Hematopoietic multipotent progenitor cell treated with erythropoietin and hydrocortisone succinate and interleukin-3 and kit ligand, for 15 days (in vitro differentiated cells): ENCODE measurements at regions not wholly inside any gene's neighbourhood (a gene's known extent, or its start where the extent isn't known, plus 50 kb on each side); places are given as distances from the start of the nearest gene placed in this dataset.
"Not testable (repeated sequence)": the region's sequence is repeated elsewhere in the genome, so short reads cannot be mapped to it uniquely, and the experiment has no call there.

Experiments used
- DNase-seq: peaks from one replicate; pipeline ENCODE4 v3.0.0-alpha.2; 2015; ENCODE audit warnings: low spot score

- DNase-seq, result no peak
These were observed 172.9 kb upstream of the IL12B start for GRCh38 chr5:159503236-159503635.

GRCh38 chr5:159504106-159504856 is 174.0 kb upstream of the IL12B start:
- no peak for DNase-seq

- DNase-seq, result no peak
These were observed 174.6 kb upstream of the IL12B start for GRCh38 chr5:159504857-159505304.

- DNase-seq, result no peak
These were observed 176.8 kb upstream of the IL12B start for GRCh38 chr5:159507055-159507454.

- DNase-seq, result no peak
These were observed 177.4 kb upstream of the IL12B start for GRCh38 chr5:159507661-159508060.

- DNase-seq, result no peak
These were observed 178.1 kb upstream of the IL12B start for GRCh38 chr5:159508344-159508743.

GRCh38 chr5:159509002-159509660 is 178.8 kb upstream of the IL12B start:
- DNase-seq, result no peak

- no peak for DNase-seq
These were observed 180.0 kb upstream of the IL12B start for GRCh38 chr5:159510282-159510681.

GRCh38 chr5:159511570-159511969 is 181.3 kb upstream of the IL12B start:
- DNase-seq, result no peak

- DNase-seq, result no peak
These were observed 181.8 kb upstream of the IL12B start for GRCh38 chr5:159512064-159512463.

GRCh38 chr5:159514229-159514810 is 184.0 kb upstream of the IL12B start:
- no peak for DNase-seq

- no peak for DNase-seq
These were observed 184.9 kb upstream of the IL12B start for GRCh38 chr5:159515197-159515596.

- peak; percentile 76 for DNase-seq
These were observed 185.7 kb upstream of the IL12B start for GRCh38 chr5:159515909-159516415.

GRCh38 chr5:159518371-159518770 is 188.1 kb upstream of the IL12B start:
- no peak for DNase-seq

- DNase-seq, result no peak
These were observed 189.1 kb upstream of the IL12B start for GRCh38 chr5:159519365-159519764.

GRCh38 chr5:159522841-159523240 is 192.6 kb upstream of the IL12B start:
- no peak for DNase-seq

- DNase-seq, result not testable (repeated sequence)
These were observed 194.0 kb upstream of the IL12B start for GRCh38 chr5:159524279-159524678.

GRCh38 chr5:159525117-159525516 is 194.8 kb upstream of the IL12B start:
- no peak for DNase-seq

- DNase-seq, result no peak
These were observed 197.4 kb upstream of the IL12B start for GRCh38 chr5:159527546-159528254.

- peak; percentile 38 for DNase-seq
These were observed 201.3 kb upstream of the IL12B start for GRCh38 chr5:159531554-159532105.

- no peak for DNase-seq
These were observed 202.9 kb upstream of the IL12B start for GRCh38 chr5:159533197-159533596.

GRCh38 chr5:159536166-159536565 is 205.9 kb upstream of the IL12B start:
- no peak for DNase-seq
